HL-60/S4 treated with retinoic acid at 250 ng/mL for 4 days and 3 days (cell line): ENCODE measurements at regions not wholly inside any gene's neighbourhood (a gene's known extent, or its start where the extent isn't known, plus 50 kb on each side); places are given as distances from the start of the nearest gene placed in this dataset.
"Not testable (repeated sequence)": the region's sequence is repeated elsewhere in the genome, so short reads cannot be mapped to it uniquely, and the experiment has no call there.

ENCODE experiments used
- in situ Hi-C: fragments of 300-500 bp; cut with MboI; formaldehyde crosslinking; loops from 2 replicates; pipeline ENCODE4 v1.7.0; 2022; ENCODE audit warnings: low sequenced_read_pairs

DNA sequence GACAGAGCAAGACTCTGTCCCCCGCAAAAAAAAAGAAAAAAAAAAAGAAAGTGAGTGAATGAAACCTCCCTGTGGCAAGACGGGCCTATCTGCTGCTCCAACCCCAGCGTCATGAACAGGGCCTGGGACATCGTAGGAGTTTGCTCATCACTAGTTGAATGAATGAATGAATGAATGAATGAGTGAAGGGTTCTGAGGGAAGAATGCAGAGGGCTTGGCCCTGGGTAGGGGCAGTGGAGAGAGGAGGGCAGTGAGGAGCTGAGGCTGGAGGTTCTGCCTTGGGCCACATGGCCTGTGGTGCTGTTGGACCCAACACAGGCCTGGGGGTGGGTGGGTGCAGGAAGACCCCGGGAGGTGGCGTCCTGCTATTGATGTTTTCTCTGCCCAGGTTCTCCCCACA is 125.5 kb upstream of the CIBAR2 start:
- in situ Hi-C loops = no loop called here

DNA sequence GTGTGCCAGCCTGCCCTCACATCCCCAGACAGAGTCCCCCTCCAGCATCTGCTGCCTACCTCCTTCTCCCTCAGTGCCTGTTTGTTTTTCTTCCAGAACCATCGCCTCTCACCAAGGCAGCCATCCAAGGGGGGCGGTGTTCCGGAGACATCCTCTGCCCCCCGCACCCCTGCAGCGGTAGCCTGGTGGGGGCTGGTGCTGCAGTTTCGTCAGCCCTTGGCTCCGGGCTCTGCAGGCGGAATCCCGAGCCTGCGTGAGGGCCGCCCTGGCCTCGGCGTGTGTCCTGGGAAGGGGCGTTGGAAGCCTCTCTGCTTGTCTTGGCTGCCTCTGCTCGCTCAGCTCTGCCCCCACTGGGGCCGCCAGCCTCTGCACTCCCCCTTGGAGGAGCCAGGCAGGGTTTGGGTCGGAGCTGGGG is 126.0 kb upstream of the CIBAR2 start:
- in situ Hi-C loops = no loop called here

DNA sequence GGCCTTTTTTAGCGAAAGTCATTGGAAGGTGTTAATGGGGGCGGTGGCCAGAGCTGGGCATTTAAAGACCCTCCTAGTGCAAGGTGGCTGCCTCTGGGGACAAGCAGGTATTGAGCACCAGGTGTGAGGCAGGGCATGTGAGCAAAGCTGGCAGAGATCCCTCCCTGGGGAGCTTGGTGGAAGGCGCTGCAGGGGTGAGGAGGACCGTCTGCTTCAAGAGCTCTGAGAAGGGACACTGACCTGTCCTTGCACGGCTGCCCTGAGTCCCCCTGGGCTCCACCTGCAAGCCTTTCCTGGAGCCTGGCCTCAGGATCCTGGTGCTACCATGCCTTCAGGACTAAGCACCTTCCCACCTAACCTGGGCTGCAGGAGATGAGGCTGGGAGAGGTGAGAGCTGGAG is 127.0 kb upstream of the CIBAR2 start:
- in situ Hi-C loops = no loop called here

DNA sequence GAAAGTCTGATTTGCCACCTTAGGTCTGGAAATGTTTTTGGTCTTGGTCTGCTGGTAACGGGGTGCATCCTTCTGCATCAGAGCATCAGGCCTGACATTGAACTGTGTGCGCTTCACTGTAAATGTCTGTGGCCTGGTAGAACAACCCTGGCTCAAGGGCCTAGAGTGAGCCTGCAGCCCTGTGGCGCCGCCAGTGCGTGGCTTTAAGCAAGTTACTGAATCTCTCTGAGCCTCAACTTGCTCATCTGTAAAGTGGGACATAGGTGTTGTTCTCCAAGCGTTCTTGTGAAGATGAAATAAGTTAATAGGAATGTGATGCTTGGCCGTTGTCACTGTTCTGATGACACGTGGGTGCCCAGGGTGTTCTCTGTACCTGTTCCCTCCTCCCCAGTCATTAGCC is 127.6 kb upstream of the CIBAR2 start:
- in situ Hi-C loops = no loop called here

DNA sequence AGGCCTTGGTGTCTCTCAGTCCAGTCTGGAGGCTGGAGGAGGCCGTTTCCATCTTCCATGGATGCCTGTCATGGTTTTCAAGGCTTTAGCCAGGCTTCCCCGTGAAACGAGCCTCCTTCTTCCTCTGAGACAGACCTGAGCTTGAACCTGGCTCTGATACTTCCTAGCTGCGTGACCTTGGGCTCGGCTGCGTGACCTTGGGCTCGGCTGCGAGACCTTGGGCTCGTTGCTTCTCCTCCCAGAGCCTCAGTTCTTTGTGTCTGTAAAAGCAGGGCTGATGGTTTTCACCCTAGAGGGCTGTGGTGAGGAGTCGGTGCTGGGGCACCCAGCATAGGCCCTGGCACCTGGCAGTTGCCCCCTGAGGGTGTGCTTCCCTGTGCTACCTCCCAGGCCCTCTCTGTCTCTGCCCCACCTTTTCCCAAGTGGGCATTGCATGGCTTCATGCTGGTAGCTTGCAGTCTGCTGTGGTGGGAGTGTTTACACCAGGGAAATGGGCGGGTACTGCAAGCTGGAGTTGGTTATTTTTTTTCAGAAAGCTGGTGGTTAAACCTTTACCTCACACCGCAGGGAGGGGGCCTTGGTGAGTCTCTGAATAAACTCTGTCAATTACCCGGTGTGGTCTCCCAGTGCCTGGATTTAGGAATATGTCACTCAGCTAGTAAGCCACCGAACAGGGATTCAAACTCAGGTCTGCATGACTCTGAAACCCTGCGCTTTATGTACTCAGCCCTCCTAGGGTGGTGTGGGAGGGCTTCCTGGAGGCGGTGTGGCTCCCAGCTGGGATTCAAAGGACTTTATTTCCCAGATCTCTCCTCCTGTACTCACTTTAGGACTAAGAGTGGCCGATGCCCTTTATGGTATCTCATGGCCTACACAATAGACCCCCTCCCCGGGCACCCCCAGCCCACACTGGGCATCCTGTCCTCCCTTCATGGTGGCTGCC is 129.0 kb upstream of the CIBAR2 start:
- in situ Hi-C loops = no loop called here

DNA sequence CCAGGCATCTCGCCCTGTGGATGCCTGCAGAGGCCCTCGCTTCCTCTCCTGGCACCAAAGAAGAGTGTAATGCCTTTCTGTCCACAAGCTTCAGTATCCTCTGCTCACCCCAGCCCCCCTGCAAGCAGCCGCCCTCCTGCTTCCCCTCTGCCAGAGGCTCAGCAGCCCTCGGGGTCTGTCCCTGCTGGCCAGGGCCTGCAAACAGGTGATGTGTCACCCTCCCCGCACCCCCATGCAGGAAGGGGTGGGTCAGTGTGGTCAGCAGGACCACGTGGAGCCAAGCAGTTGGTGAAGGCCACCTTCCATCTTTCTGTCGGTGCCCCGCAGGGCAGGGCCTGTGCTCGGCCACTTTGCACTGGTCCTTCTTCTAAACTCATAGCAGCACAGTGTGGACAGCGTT is 129.9 kb upstream of the CIBAR2 start:
- in situ Hi-C loops = no loop called here

DNA sequence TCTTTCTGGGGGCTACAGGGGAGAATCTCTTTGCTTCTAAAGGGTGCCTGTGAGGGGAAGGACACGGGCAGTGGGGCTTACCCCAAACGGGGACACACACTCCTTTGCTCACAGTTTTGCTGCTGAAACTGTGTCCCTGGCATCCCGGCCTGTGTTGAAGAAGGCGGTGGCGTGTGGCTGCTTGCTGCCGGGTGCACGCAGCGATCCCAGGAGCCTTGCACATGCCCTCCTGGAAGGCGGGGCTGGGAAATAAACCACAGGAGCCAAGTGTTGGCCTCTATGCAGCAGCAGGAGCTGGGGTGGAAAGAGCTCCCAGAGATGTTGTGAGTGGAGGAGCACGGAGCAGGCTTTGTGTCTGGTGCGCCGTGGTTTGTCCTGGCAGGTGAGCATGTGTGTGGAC is 131.0 kb upstream of the CIBAR2 start:
- in situ Hi-C loops = no loop called here

DNA sequence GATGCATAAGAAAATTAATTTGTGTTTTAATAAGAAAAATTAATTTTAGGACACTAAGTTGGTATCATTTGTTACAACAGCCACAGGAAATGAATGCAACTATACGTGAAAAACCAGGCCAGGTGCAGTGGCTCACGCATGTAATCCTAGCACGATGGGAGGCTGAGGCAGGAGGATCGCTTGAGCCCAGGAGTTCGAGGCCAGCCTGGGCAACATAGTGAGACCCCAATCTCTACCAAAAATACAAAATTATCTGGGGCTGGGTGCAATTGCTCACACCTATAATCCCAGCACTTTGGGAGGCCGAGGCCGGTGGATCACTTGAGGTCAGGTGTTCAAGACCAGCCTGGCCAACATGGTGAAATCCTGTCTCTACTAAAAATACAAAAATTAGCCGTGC is 132.2 kb upstream of the CIBAR2 start:
- in situ Hi-C loops = not testable (repeated sequence)

DNA sequence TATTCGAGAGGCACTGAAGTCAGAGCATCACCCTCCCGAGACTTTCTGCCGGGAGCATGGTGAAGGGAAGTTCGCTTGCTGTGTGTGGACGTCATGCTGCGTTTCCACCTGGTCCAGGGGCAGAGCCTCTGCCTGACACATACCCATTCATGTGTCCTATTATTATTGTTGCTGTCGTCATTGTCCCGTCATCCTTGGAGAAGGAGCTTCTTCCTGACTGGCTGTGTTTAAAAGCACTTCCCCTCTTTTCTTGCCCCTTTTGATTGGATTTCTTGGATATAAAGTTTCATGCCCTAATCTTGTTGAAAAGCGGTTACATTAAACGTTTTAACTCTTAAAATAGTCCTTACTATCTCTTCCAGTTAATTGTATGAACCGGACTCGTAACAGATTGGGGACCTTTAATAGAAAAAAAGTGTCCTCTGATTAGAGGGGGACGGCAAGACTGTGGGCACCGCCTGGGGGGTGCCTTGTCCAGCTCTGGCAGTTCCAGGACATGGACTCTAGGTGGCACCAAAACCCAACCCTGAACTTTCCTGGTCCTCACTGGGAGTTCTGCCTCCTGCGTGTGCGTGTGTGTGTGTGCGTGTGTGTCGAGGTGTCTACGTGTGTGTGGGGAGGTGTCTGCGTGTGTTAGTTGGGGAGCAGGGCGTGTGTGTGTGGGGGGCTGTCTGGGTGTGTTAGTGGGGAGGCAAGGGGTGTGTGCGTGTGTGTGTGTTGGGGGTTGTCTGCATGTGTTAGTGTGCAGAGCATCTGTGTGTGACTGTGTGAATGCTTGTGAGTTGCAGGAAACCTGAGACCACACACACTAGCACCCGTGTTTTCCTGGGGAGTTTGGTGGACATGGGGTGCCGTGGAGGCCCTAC is 133.3 kb upstream of the CIBAR2 start:
- in situ Hi-C loops = no loop called here

DNA sequence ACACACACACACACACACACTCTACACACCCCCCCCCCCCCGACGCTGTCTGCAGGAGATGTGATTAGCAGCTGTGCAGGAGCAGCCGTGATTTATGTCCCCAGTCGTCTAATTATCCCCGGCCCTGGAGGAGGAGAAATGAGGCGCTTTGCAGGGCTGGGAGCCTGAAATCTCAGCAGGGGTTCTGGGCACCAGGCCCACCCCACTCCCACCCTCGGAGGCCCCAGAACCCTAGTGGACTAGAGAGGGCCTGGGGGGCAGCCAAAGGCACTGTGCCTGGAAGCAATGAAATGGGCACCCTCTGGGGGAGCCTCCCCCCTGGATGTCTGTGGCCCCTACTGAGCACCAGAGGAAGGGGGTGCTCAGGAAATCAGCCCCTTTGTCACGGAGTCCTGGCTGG is 134.2 kb upstream of the CIBAR2 start:
- in situ Hi-C loops = no loop called here

DNA sequence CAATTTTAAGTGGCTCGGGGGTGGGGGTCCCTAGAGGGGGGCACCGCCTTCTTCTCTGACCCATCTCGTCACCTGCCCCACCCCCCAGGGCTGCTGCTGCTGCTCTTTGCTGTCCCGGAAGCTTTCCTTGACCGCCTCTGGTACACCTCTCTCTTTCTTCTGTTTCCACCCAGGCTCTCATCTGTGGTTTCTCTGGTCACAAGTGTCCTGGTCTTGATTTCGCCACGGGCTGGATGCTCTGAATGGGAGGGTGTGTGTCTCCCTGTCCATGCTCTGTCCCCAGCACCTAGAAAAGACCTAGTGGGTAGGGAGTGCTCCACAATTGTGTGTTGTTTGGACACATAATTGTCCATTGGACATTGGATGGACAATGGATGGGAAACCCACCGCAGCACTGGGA is 134.7 kb upstream of the CIBAR2 start:
- in situ Hi-C loops = no loop called here

DNA sequence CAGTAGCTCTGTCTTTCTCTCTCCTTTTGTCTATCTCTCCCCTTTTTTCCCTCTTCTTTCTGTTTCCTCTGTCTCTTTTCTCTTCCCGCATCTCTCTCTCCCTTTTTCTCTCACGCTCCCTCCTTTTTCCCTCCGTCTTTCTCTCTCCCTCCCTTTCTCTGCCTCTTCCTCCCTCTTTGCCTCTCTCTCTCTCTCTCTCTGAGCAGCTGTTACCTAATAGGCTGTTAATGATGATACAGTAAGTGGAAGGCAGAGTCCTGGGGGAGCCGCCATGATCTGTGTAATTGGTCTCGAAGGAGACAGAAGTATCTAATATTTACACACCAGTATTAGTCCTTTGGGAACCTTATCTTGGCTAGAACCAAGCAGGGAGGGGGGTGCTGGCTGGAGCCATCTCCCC is 136.1 kb upstream of the CIBAR2 start:
- in situ Hi-C loops = no loop called here

DNA sequence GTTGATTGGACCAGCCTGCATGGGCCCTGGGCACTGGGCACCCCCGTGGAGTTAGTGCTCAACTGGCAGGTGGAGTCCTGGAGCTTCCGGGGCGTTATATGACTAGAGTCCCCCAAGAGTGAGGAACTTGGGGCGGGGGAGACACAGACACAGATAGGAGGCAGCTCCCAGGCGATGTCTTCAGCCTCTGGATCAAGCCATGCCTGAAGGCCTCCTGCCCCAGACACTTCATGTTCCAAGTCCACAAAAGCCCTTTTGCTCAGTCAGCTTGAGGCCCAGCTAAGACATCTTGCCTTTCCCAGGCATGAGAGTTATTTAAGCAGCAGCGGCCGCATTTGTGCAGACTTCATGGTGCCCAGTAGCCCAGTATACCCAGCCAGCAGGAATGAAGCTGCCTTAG is 136.6 kb upstream of the CIBAR2 start:
- in situ Hi-C loops = no loop called here

DNA sequence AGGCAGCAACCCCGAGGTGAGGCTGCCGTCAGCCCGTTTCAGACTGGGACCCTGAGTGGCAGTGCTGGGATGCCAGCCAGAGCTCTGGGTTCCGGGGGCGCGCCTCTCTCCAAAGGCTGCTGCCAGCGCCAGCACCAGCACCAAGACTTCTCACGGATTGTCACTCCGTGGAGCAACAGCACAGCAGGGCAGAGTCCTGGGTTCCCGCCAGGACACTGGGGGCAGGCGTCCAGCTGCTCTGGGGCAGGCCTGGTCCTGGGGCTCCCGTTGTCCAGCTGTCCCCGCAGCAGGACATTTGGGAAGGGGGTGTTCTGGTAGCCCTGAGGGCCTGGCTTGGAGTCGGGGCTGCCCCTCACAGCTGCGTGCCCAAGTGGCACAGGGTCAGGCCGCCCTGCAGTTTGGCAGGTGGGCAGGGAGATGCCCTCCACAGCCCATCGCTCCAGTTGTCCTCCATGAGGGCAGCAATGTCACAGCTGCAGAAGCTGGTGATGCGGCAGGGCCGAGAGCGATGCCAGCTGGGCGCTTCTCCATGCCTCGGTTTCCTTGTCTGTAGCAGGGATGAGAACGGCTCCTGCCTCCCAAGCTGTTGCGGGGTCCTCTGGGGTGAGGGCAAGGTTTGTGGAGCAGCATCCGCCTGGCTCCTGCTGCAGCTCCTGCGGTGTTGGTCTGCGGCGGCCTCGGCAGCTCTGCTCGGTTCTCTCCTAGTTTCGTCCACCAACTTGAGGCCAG is 137.3 kb upstream of the CIBAR2 start:
- in situ Hi-C loops = no loop called here

DNA sequence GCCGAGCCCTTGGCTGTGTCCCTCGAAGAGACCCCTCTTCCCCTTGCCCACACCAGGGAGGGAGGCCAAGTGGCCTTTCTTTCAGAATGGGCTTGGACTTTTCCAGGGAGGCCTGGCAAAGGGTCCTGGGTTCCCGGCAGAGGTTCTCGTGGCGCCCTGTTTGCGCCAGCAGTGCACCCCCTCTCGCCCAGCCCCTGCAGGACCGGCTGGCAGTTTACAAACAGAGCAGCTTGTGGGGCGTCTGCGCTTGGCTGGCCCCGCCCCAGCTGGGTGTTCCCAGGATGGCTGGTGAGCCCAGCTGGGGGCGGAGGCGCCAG is 137.8 kb upstream of the CIBAR2 start:
- in situ Hi-C loops = no loop called here

DNA sequence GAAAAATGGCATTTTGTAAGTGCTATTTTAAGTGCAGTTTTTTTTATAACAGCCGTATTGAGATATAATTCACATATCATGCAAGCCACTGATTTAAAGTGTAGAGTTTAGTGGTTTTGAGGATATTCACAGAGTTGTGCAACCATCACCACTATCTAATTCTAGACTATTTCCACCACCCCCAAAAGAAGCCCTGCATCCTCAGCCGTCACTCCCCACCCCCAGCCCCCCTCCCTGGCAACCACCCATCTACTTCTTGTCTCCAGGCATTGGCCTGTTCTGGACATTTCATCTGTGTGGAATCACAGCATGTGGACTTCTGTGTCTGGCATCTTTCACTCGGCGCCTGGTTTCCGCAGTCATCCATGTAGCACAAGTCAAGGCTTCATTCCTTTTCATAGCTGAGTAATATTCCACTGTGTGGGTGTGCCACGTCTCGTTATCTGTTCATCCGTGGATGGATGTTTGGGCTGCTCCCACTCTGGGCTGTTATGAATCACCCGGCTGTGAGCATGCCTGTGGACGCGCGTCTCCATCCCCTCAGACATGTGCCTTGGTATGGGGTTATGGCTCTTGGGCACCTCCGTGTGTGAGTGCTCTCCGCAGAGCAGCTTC is 138.4 kb upstream of the CIBAR2 start:
- in situ Hi-C loops = no loop called here

DNA sequence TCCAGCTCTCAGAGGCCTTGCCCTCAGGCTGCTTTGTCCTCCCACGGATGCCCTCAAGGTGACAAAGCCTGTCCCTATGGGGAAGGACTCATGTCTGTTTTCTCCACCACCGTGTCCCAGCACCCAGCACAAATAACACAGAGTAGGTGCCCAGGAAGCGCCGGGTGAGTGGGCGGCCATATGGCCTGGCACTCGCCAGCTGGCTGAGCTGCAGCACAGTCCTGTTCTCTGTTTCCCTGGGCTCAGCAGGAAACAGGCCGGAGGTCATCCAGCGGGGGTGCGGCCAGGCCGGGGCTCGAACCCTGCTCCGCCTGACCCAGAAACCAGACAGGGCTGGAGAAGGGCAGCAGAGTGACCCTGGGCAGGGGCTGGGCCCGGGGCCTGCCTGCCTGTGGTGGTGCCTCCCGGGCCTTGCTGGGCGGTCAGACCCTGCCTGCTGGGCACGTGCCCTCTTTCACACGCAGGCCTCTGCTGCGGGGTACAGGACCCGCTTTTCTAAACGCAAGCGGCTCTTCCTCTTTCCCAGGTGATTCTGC is 139.0 kb upstream of the CIBAR2 start:
- in situ Hi-C loops = no loop called here

DNA sequence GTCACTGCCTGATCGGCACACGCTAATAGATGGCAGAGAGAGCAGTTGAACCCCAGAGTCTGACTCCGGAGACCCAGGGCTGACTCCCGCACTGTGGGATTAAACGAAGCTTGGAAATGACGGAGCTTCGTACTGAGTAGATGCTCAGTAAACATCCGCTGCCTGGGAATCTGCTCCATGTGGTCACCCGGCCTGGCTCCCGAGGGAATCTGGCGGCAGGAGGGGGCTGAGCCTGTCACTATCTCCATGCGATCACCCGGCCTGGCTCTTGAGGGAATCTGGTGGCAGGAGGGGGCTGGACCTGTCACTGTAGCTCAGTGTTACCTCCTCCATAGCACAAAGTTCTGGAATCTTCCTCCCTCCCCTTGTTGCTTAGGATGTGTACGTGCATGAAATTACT is 139.7 kb upstream of the CIBAR2 start:
- in situ Hi-C loops = no loop called here

DNA sequence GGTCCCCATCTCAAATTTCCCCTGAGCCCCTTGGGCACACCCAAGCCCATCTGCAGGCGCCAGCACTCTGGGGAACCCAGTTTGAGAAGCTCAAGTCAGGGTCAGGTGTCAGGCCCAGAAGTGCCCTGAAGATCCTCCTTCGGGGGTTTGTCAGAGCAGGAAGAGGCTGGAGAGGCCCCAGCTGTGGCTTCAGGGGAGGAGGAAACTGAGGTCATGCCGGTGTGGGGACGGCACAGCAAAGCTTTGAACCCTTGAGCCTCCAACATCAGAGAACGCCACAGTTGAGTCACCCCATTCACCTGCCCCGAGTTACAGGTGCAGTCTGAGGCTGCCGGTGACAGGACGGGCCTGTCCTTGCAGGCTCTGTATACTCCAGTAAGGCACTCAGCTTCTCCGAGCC is 140.2 kb upstream of the CIBAR2 start:
- in situ Hi-C loops = no loop called here

DNA sequence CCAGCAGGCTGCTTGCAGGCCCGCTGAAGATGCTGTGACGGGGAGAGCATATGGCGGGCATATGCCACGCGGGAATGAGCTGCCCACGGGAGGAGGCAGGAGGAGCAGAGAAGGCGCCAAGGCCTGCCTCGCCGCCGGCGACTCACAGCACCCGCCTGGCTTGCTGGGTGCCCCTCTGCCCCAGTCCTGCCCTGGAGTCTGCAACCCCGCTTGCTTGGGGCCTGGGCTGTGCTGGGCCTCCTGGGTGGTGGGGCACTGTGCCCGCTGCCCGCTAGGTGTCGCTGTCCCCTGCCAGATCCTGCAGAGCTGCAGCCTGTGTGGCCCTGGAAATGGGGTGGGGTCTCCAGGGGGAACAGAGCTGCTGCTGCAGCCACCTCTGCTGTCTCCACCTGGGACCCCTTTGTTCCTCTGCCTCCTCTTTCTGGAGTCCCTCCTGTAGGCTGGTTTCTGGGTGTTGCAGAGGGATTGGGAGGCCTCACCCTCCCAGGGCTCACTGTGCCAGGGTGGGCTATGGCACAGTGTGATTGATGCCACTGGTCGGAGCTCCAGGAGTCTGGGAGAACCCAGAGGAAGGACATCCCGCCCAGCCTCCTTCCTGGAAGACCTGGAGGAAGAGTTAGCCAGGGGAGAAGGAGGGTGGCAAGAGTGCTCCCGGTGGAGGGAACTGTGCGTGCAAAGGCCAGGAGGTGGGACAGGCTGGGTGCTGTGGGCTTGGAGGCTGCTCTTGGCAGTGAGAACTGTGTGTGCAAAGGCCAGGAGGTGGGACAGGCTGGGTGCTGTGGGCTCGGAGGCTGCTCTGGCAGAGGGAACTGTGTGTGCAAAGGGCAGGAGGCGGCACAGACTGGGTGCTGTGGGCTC is 141.0 kb upstream of the CIBAR2 start:
- in situ Hi-C loops = no loop called here
